Neural cell (in vitro differentiated cells): ENCODE measurements at regions not wholly inside any gene's neighbourhood (a gene's known extent, or its start where the extent isn't known, plus 50 kb on each side); places are given as distances from the start of the nearest gene placed in this dataset.
"Not testable (repeated sequence)": the region's sequence is repeated elsewhere in the genome, so short reads cannot be mapped to it uniquely, and the experiment has no call there.

ENCODE experiments used
- H2AFZ ChIP-seq: fragments of 200-600, 300-800 bp; sonication (generic), shearing (Covaris generic); 2 replicates; pipeline ENCODE4 v1.6.0; 2014; ENCODE audit warnings: low read depth, mild to moderate bottlenecking, antibody characterized with exemption, low read length, moderate library complexity
- H3F3A ChIP-seq: fragments of 200-600 bp; shearing (Covaris generic); 2 replicates; pipeline ENCODE4 v1.6.1; 2016; ENCODE audit warnings: mild to moderate bottlenecking, moderate library complexity, mixed read lengths, antibody characterized with exemption, low read length; ENCODE audit not compliant: insufficient read depth, poor library complexity, severe bottlenecking
- H3K27ac ChIP-seq: fragments of 200-600, 300-800 bp; sonication (generic), shearing (Covaris generic); 2 replicates; pipeline ENCODE4 v1.5.1; 2014; ENCODE audit warnings: mild to moderate bottlenecking, low read length, moderate library complexity
- H3K27me3 ChIP-seq: fragments of 300-800, 200-600 bp; sonication (generic), shearing (Covaris generic); 2 replicates; pipeline ENCODE4 v1.6.0; 2014; ENCODE audit warnings: mild to moderate bottlenecking, low read depth, low read length, moderate library complexity; ENCODE audit not compliant: insufficient read depth
- H3K36me3 ChIP-seq: fragments of 300-800, 200-600 bp; sonication (generic), shearing (Covaris generic); 2 replicates; pipeline ENCODE4 v1.5.1; 2014; ENCODE audit warnings: mild to moderate bottlenecking, antibody characterized with exemption, low read length, moderate library complexity; ENCODE audit not compliant: insufficient read depth
- H3K4me2 ChIP-seq: fragments of 300-800, 200-600 bp; sonication (generic), shearing (Covaris generic); 2 replicates; pipeline ENCODE4 v1.6.0; 2014; ENCODE audit warnings: mild to moderate bottlenecking, low read length
- H3K4me3 ChIP-seq: fragments of 300-800, 200-600 bp; sonication (generic), shearing (Covaris generic); 2 replicates; pipeline ENCODE4 v1.5.1; 2014; ENCODE audit warnings: mild to moderate bottlenecking, low read length, moderate library complexity
- H3K79me2 ChIP-seq: fragments of 200-600 bp; shearing (Covaris generic); replicated peaks from 2 replicates; pipeline ENCODE4 v1.6.0; 2014; ENCODE audit warnings: mild to moderate bottlenecking, low read length, moderate library complexity; ENCODE audit not compliant: insufficient read depth
- H3K9ac ChIP-seq: fragments of 300-800, 200-600 bp; sonication (generic), shearing (Covaris generic); 2 replicates; pipeline ENCODE4 v1.6.1; 2016; ENCODE audit warnings: mild to moderate bottlenecking, low read length, mixed read lengths
- H3K9me2 ChIP-seq: fragments of 200-600 bp; shearing (Covaris generic); 2 replicates; pipeline ENCODE4 v1.6.1; 2016; ENCODE audit warnings: mild to moderate bottlenecking, low read length, mixed read lengths; ENCODE audit not compliant: insufficient read depth
- H3K9me3 ChIP-seq: fragments of 200-600, 300-800 bp; sonication (generic), shearing (Covaris generic); 2 replicates; pipeline ENCODE4 v1.6.1; 2016; ENCODE audit warnings: mild to moderate bottlenecking, mixed run types, low read length, moderate library complexity, mixed read lengths
- H4K20me1 ChIP-seq: fragments of 200-600 bp; shearing (Covaris generic); 2 replicates; pipeline ENCODE4 v1.6.1; 2016; ENCODE audit warnings: mild to moderate bottlenecking, mixed run types; ENCODE audit not compliant: insufficient read depth
- CTCF ChIP-seq: fragments of 450-650 bp; IDR thresholded peaks from 2 replicates; pipeline ENCODE4 v1.5.1; 2014; ENCODE audit warnings: antibody characterized with exemption, mild to moderate bottlenecking, moderate library complexity; ENCODE audit not compliant: poor library complexity, severe bottlenecking
- EP300 ChIP-seq: fragments of 450-650 bp; conservative IDR thresholded peaks from 2 replicates; pipeline ENCODE4 v1.6.1; 2014; ENCODE audit warnings: antibody characterized with exemption, mild to moderate bottlenecking, moderate library complexity; ENCODE audit not compliant: poor library complexity, severe bottlenecking
- EZH2 ChIP-seq: fragments of 200-600, 300-800 bp; shearing (Covaris generic), sonication (generic); IDR thresholded peaks from 2 replicates; pipeline ENCODE4 v1.6.1; 2014; ENCODE audit warnings: antibody characterized with exemption, low read length, borderline replicate concordance, mild to moderate bottlenecking; ENCODE audit not compliant: insufficient read depth, poor library complexity, severe bottlenecking
- MXI1 ChIP-seq: fragments of 450-650 bp; conservative IDR thresholded peaks from 2 replicates; pipeline ENCODE4 v1.6.1; 2014; ENCODE audit warnings: antibody characterized with exemption, mild to moderate bottlenecking; ENCODE audit not compliant: poor library complexity, severe bottlenecking
- POLR2AphosphoS5 ChIP-seq: IDR thresholded peaks from 2 replicates; pipeline ENCODE4 v1.6.1; 2012
- RAD21 ChIP-seq: fragments of 450-650 bp; conservative IDR thresholded peaks from 2 replicates; pipeline ENCODE4 v1.6.1; 2014; ENCODE audit warnings: antibody characterized with exemption, mild to moderate bottlenecking, moderate library complexity
- SMC3 ChIP-seq: fragments of 450-650 bp; conservative IDR thresholded peaks from 2 replicates; pipeline ENCODE4 v1.6.1; 2014; ENCODE audit warnings: antibody characterized with exemption, mild to moderate bottlenecking, moderate library complexity; ENCODE audit not compliant: poor library complexity
- TAF1 ChIP-seq: IDR thresholded peaks from 2 replicates; pipeline ENCODE4 v1.6.1; 2012; ENCODE audit warnings: low read depth
- TF ChIP-seq, protein P1 (sequence below): IDR thresholded peaks from 2 replicates; pipeline ENCODE4 v1.6.1; 2012; ENCODE audit warnings: borderline replicate concordance

DNA sequence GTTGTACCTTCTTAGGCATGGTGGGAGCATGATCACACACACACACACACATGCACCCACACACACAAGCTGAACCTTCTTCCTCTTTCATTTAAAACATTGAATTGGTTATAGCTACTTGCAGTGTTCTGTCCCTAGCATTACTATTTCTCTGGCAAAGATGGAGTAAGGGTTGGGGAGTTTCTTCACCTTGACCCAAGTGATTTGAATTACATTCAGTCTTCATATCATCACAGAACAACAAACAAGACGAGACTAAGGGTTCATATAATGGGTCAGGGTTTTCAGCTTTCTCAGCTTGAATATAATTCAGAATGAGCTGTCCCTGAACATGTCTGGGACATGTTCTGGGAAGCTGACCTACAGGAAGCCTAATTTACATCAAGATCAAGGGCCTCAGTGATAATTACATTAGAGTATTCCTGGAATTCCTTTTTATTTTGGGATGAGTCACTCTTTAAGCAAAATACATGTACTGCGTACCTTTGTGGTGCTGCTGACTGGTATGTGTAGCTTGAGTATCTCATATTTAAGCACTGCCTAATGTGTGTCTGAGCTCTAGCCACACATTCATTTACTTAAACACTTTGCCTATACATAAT, 213.5 kb upstream of the TMEM229A start:
- no peak overlapping the region for H3K4me3 ChIP-seq
- TF ChIP-seq CTCF (no peak), SMC3 (no peak), POLR2AphosphoS5 (no peak), RAD21 (no peak)
- H4K20me1 ChIP-seq: no peaks in the 10 kb centered on the region
- no peak overlapping the region for H3K4me2 ChIP-seq
- no peaks in the 10 kb centered on the region for H3K79me2 ChIP-seq
- H3K9ac ChIP-seq: no peak overlapping the region
- no peaks in the 10 kb centered on the region for H3K9me3 ChIP-seq
- no peak overlapping the region for H2AFZ ChIP-seq
- H3K36me3 ChIP-seq: no peaks in the 10 kb centered on the region
- H3K9me2 ChIP-seq: no peaks in the 10 kb centered on the region
- no peaks in the 10 kb centered on the region for H3F3A ChIP-seq
- no peaks in the 10 kb centered on the region for H3K27me3 ChIP-seq
- H3K27ac ChIP-seq: no peak overlapping the region

- H3K79me2 ChIP-seq: not testable (repeated sequence)
Observed at GRCh38 chr7:124244469-124244868, 211.6 kb upstream of the TMEM229A start.

DNA sequence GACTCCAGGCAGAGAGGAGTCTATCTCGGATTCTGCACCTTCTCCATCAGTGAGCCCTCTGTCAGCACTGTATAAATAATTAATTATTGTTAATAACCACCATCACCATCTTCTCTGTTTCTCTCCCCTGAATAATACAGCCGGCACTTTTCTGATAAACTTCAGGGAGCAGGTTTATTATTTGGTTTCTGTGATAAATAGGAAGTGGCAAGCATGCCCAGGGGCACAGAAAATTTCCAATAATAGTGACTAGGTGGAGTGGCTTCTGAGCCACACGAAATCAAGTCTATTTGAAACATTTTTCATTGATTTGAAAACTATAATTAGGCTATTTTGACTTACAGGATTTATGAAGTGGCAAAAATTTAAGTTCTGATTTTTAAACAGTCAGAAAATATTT, 186.8 kb upstream of the TMEM229A start:
- no peaks in the 10 kb centered on the region for H3K9me3 ChIP-seq
- H4K20me1 ChIP-seq: no peaks in the 10 kb centered on the region
- no peaks in the 10 kb centered on the region for H3K27me3 ChIP-seq
- H3K79me2 ChIP-seq: no peaks in the 10 kb centered on the region
- no peak overlapping the region for H2AFZ ChIP-seq
- H3F3A ChIP-seq: no peaks in the 10 kb centered on the region
- H3K9ac ChIP-seq: no peak overlapping the region
- no peaks in the 10 kb centered on the region for H3K36me3 ChIP-seq
- H3K4me3 ChIP-seq: no peak overlapping the region
- TF ChIP-seq RAD21: no peak
- TF ChIP-seq TAF1: no peak
- no peak for TF ChIP-seq EZH2
- no peak for TF ChIP-seq SMC3
- no peak for TF ChIP-seq POLR2AphosphoS5
- no peak for TF ChIP-seq CTCF
- TF ChIP-seq EP300: no peak
- TF ChIP-seq MXI1: no peak
- TF ChIP-seq, protein P1, sequence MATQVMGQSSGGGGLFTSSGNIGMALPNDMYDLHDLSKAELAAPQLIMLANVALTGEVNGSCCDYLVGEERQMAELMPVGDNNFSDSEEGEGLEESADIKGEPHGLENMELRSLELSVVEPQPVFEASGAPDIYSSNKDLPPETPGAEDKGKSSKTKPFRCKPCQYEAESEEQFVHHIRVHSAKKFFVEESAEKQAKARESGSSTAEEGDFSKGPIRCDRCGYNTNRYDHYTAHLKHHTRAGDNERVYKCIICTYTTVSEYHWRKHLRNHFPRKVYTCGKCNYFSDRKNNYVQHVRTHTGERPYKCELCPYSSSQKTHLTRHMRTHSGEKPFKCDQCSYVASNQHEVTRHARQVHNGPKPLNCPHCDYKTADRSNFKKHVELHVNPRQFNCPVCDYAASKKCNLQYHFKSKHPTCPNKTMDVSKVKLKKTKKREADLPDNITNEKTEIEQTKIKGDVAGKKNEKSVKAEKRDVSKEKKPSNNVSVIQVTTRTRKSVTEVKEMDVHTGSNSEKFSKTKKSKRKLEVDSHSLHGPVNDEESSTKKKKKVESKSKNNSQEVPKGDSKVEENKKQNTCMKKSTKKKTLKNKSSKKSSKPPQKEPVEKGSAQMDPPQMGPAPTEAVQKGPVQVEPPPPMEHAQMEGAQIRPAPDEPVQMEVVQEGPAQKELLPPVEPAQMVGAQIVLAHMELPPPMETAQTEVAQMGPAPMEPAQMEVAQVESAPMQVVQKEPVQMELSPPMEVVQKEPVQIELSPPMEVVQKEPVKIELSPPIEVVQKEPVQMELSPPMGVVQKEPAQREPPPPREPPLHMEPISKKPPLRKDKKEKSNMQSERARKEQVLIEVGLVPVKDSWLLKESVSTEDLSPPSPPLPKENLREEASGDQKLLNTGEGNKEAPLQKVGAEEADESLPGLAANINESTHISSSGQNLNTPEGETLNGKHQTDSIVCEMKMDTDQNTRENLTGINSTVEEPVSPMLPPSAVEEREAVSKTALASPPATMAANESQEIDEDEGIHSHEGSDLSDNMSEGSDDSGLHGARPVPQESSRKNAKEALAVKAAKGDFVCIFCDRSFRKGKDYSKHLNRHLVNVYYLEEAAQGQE: no peak
- H3K4me2 ChIP-seq: no peak overlapping the region
- H3K9me2 ChIP-seq: no peaks in the 10 kb centered on the region
- H3K27ac ChIP-seq: no peak overlapping the region

More at GRCh38 chr7:124244469-124244868, 211.6 kb upstream of the TMEM229A start:
- not testable (repeated sequence) for H3K4me3 ChIP-seq, H3K9me2 ChIP-seq, H3K27ac ChIP-seq, H2AFZ ChIP-seq, H3K27me3 ChIP-seq, H3K4me2 ChIP-seq, H3K36me3 ChIP-seq, H3F3A ChIP-seq, H4K20me1 ChIP-seq, H3K9ac ChIP-seq, H3K9me3 ChIP-seq
